ENCODE measurements at regions not wholly inside any gene's neighbourhood (a gene's known extent, or its start where the extent isn't known, plus 50 kb on each side); places are given as distances from the start of the nearest gene placed in this dataset.

DNA sequence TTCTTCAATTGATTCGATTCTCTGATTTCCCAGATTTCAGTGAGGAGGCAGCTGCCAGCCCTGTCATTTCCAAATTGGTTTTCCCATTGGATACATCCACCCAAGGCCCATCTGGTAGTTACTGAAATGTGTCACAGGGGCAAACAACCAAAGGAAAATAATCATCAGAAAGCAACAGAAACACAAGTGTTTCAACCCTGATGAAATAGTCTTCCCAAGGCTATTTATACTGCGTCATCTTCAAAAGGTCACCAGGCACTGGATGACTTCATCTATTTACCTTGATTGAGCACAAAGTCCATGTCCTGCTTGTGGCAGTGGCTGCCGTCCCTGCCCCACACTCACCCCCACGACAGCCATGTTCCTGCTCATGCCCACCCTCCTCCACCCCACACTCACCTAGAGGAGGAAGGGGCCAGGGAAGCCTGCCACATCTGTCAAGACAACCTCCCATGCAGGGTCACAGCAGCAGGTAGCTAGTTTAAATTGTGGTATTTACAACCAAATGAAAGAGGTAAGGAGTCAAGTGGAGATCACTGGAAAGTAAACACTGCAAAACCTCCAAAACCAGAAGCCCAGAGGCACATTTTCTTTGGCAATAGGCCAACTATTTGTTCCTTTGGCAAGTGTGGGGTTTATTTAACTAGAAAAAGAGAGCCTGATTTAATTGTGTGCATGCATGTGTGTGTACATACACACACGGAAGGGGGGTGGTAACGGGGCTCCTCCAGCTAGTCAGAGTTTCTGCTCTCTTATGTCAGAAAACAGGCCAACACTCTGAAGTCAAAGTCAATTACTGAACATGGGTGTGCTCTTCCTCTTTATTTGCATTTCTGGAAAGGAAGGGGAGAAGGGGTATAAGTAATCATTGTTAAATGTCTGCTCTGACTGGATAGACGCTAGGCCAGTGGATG lies 49.5 kb upstream of the RAB4A start:
- Histone ChIP-seq H3K27ac (peak overlapping the region in 2 of 4 donors; percentile 40 to 80), H3K27me3 (no peaks in the 10 kb centered on the region), H3K4me1 (peaks cover 5 to 12% (median 8%) of the 10 kb centered on the region in 4 donors), H3K36me3 (no peaks in the 10 kb centered on the region), H3K9me3 (no peaks in the 10 kb centered on the region), H3K4me3 (no peak overlapping the region)
- no peak for TF ChIP-seq POLR2AphosphoS5 (IDR thresholded peaks at IDR 0.05)
- TF ChIP-seq, protein P1, sequence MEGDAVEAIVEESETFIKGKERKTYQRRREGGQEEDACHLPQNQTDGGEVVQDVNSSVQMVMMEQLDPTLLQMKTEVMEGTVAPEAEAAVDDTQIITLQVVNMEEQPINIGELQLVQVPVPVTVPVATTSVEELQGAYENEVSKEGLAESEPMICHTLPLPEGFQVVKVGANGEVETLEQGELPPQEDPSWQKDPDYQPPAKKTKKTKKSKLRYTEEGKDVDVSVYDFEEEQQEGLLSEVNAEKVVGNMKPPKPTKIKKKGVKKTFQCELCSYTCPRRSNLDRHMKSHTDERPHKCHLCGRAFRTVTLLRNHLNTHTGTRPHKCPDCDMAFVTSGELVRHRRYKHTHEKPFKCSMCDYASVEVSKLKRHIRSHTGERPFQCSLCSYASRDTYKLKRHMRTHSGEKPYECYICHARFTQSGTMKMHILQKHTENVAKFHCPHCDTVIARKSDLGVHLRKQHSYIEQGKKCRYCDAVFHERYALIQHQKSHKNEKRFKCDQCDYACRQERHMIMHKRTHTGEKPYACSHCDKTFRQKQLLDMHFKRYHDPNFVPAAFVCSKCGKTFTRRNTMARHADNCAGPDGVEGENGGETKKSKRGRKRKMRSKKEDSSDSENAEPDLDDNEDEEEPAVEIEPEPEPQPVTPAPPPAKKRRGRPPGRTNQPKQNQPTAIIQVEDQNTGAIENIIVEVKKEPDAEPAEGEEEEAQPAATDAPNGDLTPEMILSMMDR (IDR thresholded peaks at IDR 0.05): no peak
- TF ChIP-seq POLR2A (IDR thresholded peaks at IDR 0.05): no peak
- no peak for TF ChIP-seq EP300 (IDR thresholded peaks at IDR 0.05)
- 44 to 51% methylated on average over 7 of the region's 7 CpGs for WGBS, 2 donors
- peak; percentile 35 to 82 for ATAC-seq (ENCODE audit: low FRiP score in 2 of 2)
- peak in 1 of 2 donors; percentile 58 for DNase-seq

Data from upper lobe of left lung (tissue), 6 donors.